ENCODE measurements at regions not wholly inside any gene's neighbourhood (a gene's known extent, or its start where the extent isn't known, plus 50 kb on each side); places are given as distances from the start of the nearest gene placed in this dataset.

GRCh38 chr15:36506733-36507356 lies 72.6 kb upstream of the CDIN1 start:
- TF ChIP-seq CTCF (IDR thresholded peaks at IDR 0.05) = no peak
- TF ChIP-seq EZH2 (IDR thresholded peaks at IDR 0.05) = no peak
- no peak for TF ChIP-seq EZH2phosphoT487 (IDR thresholded peaks at IDR 0.05)

All from neural progenitor cell (in vitro differentiated cells).